GM13977 (cell line): ENCODE measurements at regions not wholly inside any gene's neighbourhood (a gene's known extent, or its start where the extent isn't known, plus 50 kb on each side); places are given as distances from the start of the nearest gene placed in this dataset.

Experiments used
- DNase-seq: peaks from one replicate; pipeline ENCODE4 v3.0.0; 2012; ENCODE audit warnings: low spot score
- CTCF ChIP-seq: IDR thresholded peaks from 2 replicates; pipeline ENCODE4 v1.5.1; 2012; ENCODE audit warnings: mild to moderate bottlenecking, control low read depth; ENCODE audit not compliant: insufficient read depth; ENCODE audit errors: extremely low read depth, missing control alignments
- in situ Hi-C: fragments of 300-500 bp; cut with MboI; formaldehyde crosslinking; loops from one replicate; pipeline ENCODE4 v1.12.0; 2022; ENCODE audit warnings: low sequenced_read_pairs, low pct_unique_long_range_greater_than_20kb, mixed read lengths, inconsistent platforms; ENCODE audit not compliant: unreplicated experiment

DNA sequence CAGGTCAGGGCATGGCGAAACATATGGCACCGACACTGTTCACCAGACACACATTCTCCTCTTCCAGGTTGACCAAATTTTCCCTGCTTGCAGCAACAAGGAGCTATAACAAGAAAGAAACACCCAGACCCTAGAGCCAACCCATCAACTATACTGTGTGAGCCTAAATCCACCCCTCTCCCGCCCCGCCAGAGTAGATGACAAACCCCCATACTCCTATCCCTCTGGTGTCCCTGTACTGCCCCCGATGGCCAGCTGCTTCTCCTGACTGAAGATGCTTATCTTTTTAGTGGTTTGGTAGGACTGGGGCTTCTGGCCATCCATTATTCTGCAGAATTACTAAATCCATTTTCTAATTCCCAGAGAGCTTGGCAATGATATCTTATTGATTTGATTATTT is 70.1 kb upstream of the EEPD1 start:
- in situ Hi-C loops = no loop called here
- no peak for TF ChIP-seq CTCF
- no peak for DNase-seq

GRCh38 chr7:36083626-36084380 is 69.3 kb upstream of the EEPD1 start:
- no peak for TF ChIP-seq CTCF
- no peak for DNase-seq
- in situ Hi-C loops = no loop called here

GRCh38 chr7:36084485-36085091 is 68.5 kb upstream of the EEPD1 start:
- no peak for TF ChIP-seq CTCF
- in situ Hi-C loops = no loop called here
- DNase-seq = no peak

DNA sequence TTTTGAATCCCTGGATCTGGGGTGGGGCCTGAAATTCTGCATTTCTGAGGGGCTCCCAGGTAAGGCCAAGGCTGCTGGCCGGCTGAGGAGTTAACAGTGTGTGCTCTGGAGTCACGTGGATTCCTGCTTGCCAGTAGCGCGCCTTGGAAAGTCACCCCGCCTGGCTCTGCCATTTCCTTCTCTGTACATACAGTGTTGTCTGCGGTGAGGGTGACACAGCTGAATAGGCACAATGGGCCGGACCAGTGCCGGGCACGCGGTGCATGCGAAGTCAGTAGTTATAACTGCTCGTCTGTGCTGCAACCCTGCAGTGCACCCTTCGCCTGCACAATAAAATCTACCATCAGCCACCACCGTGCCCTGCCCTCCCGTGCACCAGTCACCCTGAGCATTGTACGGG is 68.0 kb upstream of the EEPD1 start:
- no peak for TF ChIP-seq CTCF
- in situ Hi-C loops = no loop called here
- DNase-seq = no peak

GRCh38 chr7:36086571-36086970 is 66.5 kb upstream of the EEPD1 start:
- TF ChIP-seq CTCF = no peak
- no peak for DNase-seq
- in situ Hi-C loops = no loop called here

- in situ Hi-C loops = no loop called here
- no peak for TF ChIP-seq CTCF
- no peak for DNase-seq
Measured at GRCh38 chr7:36088553-36088952, 64.5 kb upstream of the EEPD1 start.

- DNase-seq = no peak
- in situ Hi-C loops = no loop called here
- TF ChIP-seq CTCF = no peak
Measured at GRCh38 chr7:36088966-36089365, 64.1 kb upstream of the EEPD1 start.
